NCI-H69 (cell line): ENCODE measurements at regions not wholly inside any gene's neighbourhood (a gene's known extent, or its start where the extent isn't known, plus 50 kb on each side); places are given as distances from the start of the nearest gene placed in this dataset.
"Not testable (repeated sequence)": the region's sequence is repeated elsewhere in the genome, so short reads cannot be mapped to it uniquely, and the experiment has no call there.

Experiments used
- DNase-seq: peaks from one replicate; lab custom pipeline; 2025; lab: John Stamatoyannopoulos, UW

- DNase-seq: no peak
These were observed 69.2 kb upstream of the GRID2 start for GRCh38 chr4:92234393-92235176.

GRCh38 chr4:92235731-92236130 is 68.0 kb upstream of the GRID2 start:
- DNase-seq: peak; percentile 31

- peak; percentile 21 for DNase-seq
These were observed 66.9 kb upstream of the GRID2 start for GRCh38 chr4:92236877-92237276.

GRCh38 chr4:92237559-92237958 is 66.2 kb upstream of the GRID2 start:
- no peak for DNase-seq

- DNase-seq: peak; percentile 64
These were observed 62.7 kb upstream of the GRID2 start for GRCh38 chr4:92241094-92241493.

GRCh38 chr4:92246384-92246783 is 57.4 kb upstream of the GRID2 start:
- no peak for DNase-seq

GRCh38 chr4:92249541-92249940 is 54.2 kb upstream of the GRID2 start:
- DNase-seq: no peak

- DNase-seq: no peak
These were observed 52.1 kb upstream of the GRID2 start for GRCh38 chr4:92251711-92252110.

- not testable (repeated sequence) for DNase-seq
These were observed 51.4 kb upstream of the GRID2 start for GRCh38 chr4:92252358-92252757.

- DNase-seq: no peak
These were observed 50.9 kb upstream of the GRID2 start for GRCh38 chr4:92252846-92253245.

- no peak for DNase-seq
These were observed 50.2 kb upstream of the GRID2 start for GRCh38 chr4:92253550-92253949.
